ENCODE measurements at regions not wholly inside any gene's neighbourhood (a gene's known extent, or its start where the extent isn't known, plus 50 kb on each side); places are given as distances from the start of the nearest gene placed in this dataset.

GRCh38 chr2:18156002-18156401 is 277.5 kb downstream of the KCNS3 start:
- DNase-seq (ENCODE audit: low spot score in 2 of 2): no peak
- TF ChIP-seq CTCF (IDR thresholded peaks at IDR 0.05) (no peak), POLR2A (IDR thresholded peaks at IDR 0.05) (no peak)
- WGBS, 2 donors: 63 to 74% methylated on average over 2 of the region's 2 CpGs
- no peak overlapping the region for H3K4me3 ChIP-seq (ENCODE audit: low read depth, poor library complexity, severe bottlenecking)
- intact Hi-C loops (cut with DNase I; ENCODE audit: low total_unique reads): loop anchor here (10.0 kb wide), 1 partner anchor 311 kb away; no protein-coding TSS in a partner anchor

DNA sequence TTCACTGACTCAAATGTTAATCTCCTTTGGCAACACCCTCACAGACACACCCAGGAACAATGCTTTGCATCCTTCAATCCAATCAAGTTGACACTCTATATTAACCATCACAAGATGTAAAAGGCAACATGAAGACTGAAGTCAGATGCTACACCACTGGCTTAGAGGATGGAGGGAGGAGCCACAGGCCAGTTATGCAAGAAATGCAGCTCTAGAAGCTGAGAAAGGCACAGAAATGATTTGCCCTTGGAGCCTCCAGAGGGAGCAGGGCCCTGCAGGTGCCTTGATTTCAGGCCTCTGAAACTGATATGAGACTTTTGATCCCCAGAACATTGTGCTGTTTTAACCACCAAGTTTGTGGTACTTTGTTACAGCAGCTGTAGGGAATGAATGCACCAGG is 276.3 kb downstream of the KCNS3 start:
- TF ChIP-seq POLR2A (IDR thresholded peaks at IDR 0.05): no peak
- TF ChIP-seq CTCF (IDR thresholded peaks at IDR 0.05): no peak
- H3K4me3 ChIP-seq (ENCODE audit: low read depth, poor library complexity, severe bottlenecking): no peak overlapping the region
- intact Hi-C loops (cut with DNase I; ENCODE audit: low total_unique reads): loop anchor here (10.0 kb wide), 1 partner anchor 310 kb away; no protein-coding TSS in a partner anchor
- DNase-seq (ENCODE audit: low spot score in 2 of 2): no peak

GRCh38 chr2:18154259-18154658 is 275.8 kb downstream of the KCNS3 start:
- TF ChIP-seq POLR2A (IDR thresholded peaks at IDR 0.05) (no peak), CTCF (IDR thresholded peaks at IDR 0.05) (no peak)
- no peak for DNase-seq (ENCODE audit: low spot score in 2 of 2)
- intact Hi-C loops (cut with DNase I; ENCODE audit: low total_unique reads): loop anchor here (10.0 kb wide), 1 partner anchor 309 kb away; no protein-coding TSS in a partner anchor
- no peak overlapping the region for H3K4me3 ChIP-seq (ENCODE audit: low read depth, poor library complexity, severe bottlenecking)
- WGBS, 2 donors: 61 to 82% methylated on average over 3 of the region's 3 CpGs

DNA sequence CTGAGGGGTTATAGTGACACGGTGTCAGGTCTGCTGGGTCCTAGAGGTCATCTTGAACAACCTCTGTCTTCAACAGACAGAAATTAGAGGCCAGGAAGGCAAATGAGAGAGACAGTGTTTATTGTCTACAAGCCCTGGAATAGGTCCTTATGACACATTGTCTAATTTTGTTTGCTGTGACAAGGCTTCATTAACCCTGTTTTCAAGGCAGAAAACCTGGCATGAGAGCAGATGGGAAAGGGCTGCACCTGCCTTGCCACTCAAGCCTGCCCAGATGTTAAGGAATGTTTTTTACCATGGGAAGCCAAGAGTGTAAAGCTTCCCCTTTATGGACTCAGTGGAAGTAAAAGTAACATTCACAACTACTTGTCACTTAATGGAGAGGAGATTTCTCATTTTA is 275.3 kb downstream of the KCNS3 start:
- no peak for TF ChIP-seq CTCF (IDR thresholded peaks at IDR 0.05)
- no peak for TF ChIP-seq POLR2A (IDR thresholded peaks at IDR 0.05)
- no peak overlapping the region for H3K4me3 ChIP-seq (ENCODE audit: low read depth, poor library complexity, severe bottlenecking)
- 87 to 100% methylated on average over 1 of the region's 1 CpG for WGBS, 2 donors
- intact Hi-C loops (cut with DNase I; ENCODE audit: low total_unique reads): loop anchor here (10.0 kb wide), 1 partner anchor 309 kb away; no protein-coding TSS in a partner anchor
- no peak for DNase-seq (ENCODE audit: low spot score in 2 of 2)

DNA sequence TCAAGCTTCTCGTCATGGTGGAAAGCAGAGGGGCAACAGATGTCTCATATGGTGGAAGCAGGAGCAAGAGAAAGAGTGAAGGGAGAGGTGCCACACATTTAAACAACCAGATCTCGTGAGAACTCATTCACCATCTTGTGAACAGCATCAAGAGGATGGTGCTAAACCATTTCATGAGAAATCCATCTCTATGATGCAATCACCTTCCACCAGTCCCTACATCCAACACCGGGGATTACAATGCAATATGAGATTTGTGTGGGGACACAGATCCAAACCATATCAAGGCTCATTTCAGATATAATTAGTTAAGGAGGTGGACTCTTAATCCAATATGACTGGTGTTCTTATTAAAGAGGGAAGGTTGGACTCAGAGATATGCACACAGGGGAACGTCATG is 272.8 kb downstream of the KCNS3 start:
- intact Hi-C loops (cut with DNase I; ENCODE audit: low total_unique reads): loop anchor here (10.0 kb wide), 1 partner anchor 306 kb away; no protein-coding TSS in a partner anchor
- TF ChIP-seq CTCF (IDR thresholded peaks at IDR 0.05) (no peak), POLR2A (IDR thresholded peaks at IDR 0.05) (no peak)
- H3K4me3 ChIP-seq (ENCODE audit: low read depth, poor library complexity, severe bottlenecking): no peak overlapping the region
- WGBS, 2 donors: 90% methylated on average over 4 of the region's 4 CpGs
- DNase-seq (ENCODE audit: low spot score in 2 of 2): no peak

DNA sequence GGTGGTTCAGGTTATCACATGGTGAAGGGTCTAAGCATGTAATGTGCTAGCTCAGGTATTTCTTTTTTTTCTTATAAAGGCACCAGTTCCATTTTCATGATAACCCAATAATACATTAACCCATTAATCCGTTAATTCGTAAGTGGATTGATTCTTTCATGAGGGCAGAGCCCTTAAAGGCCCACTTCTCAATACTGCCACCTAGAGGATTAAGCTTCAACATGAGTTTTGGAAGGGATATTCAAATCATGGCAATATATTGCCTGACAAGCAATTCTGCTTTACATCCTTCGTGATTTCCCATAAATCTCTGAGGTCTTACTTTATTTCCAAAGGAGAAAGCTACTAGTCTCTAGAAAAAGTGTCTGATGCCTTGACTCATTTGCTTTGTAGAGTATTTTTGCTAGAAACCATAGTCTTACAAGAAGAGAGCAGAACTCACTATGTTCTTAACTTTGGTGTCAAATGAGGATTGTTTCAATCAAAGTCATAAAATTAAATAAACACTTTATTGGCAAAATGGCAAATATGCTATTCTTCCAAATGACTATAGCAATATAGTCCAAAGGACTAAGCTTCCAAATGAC is 271.3 kb downstream of the KCNS3 start:
- WGBS, 2 donors: 11 to 14% methylated on average over 3 of the region's 3 CpGs
- intact Hi-C loops (cut with DNase I; ENCODE audit: low total_unique reads): loop anchor here (10.0 kb wide), 1 partner anchor 305 kb away; no protein-coding TSS in a partner anchor
- TF ChIP-seq POLR2A (IDR thresholded peaks at IDR 0.05): no peak
- DNase-seq (ENCODE audit: low spot score in 2 of 2): no peak
- H3K4me3 ChIP-seq (ENCODE audit: low read depth, poor library complexity, severe bottlenecking): no peak overlapping the region
